ENCODE measurements at regions not wholly inside any gene's neighbourhood (a gene's known extent, or its start where the extent isn't known, plus 50 kb on each side); places are given as distances from the start of the nearest gene placed in this dataset.

DNA sequence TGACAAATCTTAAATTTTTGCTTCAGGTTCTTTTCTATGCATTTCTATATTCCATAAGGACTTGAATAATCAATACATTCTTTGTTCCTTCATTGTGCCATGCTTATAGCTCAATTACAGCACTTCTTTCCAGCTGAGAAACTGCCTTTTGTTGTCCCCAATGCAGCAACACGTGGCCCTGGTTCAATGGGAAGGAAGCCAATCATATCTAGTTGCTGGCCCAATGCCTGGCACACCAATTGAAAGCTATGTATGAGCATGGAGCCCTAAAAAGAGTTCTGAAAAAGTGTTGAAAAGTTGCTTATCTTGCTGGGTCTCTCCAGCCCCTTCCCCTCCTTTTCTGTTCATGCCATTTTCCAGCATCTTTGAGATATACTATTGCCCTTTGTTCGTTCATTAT lies 448.0 kb upstream of the FAT3 start:
- no peak for DNase-seq (ENCODE audit: extremely low read depth, low read depth, low spot score)

DNA sequence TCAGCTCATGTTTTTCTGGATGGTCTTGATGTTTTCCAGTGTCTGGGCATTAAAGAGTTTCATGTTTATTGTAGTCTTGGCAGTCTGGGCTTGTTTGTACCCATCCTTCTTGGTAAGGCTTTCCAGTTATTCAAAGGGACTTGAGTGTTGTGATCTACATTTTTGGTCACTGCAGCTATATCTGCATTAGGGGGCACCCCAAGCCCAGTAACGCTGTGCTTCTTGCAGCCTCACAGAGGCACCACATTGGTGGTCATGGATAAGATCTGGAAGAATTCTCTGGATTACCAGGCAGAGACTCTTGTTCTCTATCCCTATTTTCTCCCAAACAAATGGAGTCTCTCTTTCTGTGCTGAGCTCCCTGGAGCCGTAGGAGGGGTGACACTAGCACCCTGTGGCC lies 451.5 kb upstream of the FAT3 start:
- no peak for DNase-seq (ENCODE audit: extremely low read depth, low read depth, low spot score)

DNA sequence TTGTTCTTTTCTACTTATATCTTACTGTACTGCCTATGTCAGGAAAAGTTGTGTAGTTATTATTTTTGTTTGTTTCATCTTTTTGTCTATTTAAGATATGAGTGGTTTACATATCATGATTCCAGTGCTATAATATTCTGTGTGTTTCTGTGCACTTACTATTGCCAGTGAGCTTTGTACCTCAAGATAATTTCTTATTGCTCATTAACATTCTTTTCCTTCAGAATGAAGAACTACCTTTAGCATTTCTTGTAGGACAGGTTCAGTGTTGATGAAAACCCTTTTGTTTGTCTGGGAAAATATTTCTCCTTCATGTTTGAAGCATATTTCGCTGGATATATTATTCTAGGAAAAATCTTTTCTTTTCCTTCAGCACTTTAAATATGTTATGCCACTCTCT lies 452.7 kb upstream of the FAT3 start:
- DNase-seq (ENCODE audit: extremely low read depth, low read depth, low spot score): no peak

DNA sequence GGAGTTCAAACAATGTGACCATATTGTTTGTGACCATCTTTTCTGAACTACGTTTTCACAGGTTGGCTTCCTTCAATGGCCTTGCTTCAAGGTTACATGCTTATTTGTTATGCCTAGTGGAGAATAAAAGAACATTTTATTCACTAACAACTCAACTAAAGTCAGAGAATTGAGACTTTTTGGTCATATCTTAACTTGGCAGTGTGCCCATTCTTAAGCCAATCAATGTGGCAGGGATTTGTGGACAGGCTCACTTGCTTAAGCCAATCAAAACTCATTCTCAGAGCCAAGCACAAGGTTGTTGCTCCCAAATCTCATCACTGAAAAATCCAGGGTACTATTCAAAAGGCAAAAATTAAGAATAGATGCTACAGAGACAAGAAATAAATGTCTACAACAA lies 455.8 kb upstream of the FAT3 start:
- DNase-seq (ENCODE audit: extremely low read depth, low read depth, low spot score): no peak

DNA sequence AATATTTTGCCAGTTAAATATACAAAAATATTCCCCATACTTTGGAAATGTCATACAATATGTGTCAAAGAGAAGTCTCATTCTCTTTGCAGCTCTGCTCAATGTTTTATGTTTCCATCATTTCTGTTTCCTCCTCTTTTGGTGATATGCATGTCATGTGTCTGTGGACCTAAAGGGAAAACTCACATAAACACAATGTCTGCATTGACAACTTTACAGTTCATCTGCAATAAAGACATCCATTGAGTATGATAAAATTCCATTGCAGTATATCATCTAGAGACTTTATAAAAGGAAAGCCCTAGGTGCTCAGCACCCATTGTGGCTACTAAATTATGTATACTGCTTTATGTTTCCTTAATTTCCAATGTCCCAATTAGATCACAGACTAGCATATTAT lies 461.3 kb upstream of the FAT3 start:
- DNase-seq (ENCODE audit: extremely low read depth, low read depth, low spot score): no peak

DNA sequence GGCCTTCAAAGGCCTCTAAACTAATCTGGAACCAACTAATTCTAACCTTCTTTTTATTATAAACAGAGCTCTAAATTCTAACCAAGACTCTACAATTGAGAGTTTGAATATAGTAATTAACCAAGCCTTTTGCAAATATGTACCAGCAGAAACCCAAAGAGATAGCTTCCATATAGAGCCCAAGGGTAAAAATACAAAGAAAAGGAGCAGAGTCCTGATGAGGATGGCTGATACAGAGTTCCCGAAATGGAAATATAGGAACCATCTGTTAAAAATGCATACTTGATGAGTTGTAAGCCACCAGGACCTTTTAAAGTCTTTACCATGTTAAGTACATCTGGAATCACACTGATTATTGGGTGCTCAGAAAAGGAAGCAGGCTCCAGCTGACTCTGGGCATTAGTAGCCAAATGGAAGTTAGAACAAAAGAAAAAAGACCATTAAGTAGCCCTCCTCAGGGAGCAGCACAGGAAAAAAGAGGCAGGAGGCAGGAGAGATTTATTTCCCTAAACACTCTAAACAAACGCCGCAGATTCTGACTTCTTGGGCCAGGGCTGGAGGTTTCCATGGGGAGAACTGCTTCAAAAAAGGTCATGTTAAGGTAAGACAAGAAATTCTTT lies 463.1 kb upstream of the FAT3 start:
- DNase-seq (ENCODE audit: extremely low read depth, low read depth, low spot score): no peak

DNA sequence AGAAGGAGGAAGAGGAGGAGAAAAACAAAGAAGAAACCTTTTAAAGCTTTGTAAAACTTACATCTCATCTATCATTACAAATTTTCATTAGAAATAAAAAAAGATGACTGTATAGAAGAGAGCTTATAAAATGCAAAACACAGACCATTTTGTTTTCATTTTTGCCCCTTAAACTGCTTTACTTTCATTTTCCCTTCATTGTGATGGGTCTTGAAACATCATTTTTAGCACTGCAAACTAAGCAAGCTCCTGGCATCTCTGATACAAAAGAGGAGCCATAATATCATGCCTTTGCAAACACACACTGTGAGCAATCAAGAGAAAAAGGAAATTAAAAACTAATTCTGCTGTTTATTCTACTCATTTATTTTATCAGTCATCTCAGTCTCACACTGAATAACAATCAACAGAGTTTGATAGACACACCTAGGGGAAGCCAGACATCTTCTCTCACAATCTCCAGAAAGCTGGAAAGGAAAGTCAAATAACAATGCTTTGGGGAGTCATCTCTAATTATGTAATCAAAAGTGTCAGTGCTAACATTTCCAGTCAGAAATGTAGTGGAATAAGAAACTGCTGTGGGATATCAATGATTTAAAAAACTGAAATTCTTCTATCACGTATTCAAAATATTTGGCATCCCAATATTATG lies 467.7 kb upstream of the FAT3 start:
- no peak for DNase-seq (ENCODE audit: extremely low read depth, low read depth, low spot score)

DNA sequence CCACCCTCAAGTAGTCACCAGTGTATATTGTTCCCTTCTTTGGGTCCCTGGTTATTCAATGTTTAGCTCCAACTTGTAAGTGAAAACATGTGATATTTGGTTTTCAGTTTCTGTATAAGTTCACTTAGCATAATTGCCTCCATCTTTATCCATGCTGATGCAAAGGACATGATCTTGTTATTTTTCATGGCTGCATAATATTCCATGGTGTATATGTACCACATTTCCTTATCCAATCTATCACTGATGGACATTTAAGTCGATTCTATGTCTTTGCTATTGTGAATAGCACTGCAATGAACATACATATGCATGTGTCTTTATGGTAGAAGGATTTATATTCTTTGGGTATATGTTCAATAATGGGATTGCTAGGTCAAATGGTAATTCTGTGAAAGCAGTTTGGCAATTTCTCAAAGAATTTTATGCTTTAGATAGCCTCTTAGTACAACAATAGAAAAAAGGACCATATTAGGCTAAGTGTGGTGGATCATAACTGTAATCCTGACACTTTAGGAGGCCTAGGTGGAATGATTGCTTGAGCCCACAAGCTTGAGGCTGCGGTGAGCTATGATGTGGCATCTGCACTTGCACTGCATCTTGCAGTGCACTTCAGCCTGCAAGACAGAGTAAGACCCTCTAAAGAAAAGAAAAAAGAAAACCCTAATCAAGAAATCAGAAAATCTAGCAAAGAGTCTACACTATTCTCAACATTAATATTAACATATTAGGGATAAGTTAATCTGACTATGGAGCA lies 468.5 kb upstream of the FAT3 start:
- no peak for DNase-seq (ENCODE audit: extremely low read depth, low read depth, low spot score)

DNA sequence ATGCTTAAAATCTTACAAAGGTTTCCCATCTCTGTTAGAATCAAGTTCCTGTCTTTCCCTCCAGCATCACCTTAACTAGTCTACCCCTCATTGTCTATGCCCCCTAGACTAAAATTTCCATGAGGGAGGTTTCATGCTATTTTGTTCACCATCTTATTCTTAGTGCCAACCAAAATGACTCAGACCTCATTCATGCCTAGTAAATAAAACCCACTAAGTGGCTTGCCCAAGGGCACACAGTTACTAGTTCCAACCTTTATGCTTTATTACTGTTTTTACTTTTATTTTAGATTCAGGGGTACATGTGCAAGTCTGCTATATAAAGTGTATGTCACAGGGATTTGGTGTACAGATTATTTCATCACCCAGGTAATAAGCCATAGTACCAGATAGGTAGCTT lies 469.1 kb upstream of the FAT3 start:
- no peak for DNase-seq (ENCODE audit: extremely low read depth, low read depth, low spot score)

DNA sequence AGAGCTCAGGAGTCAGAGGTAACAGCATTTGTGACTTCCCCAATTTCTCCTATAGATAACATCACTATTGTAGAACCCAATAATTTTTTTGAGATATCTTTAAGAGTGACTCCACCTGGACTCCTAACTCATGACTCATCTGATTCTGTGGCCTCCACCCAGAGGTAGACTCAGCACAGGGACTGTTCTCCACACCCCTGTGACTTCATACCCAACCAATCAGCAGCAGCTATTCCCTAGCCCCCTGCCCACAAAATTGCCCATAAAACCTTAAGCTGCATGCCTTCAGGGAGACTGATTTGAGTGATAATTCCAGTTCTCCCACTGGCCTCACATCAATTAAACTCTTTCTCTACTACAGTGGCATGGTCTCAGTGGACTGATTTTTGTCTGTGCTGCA lies 475.4 kb upstream of the FAT3 start:
- DNase-seq (ENCODE audit: extremely low read depth, low read depth, low spot score): no peak

DNA sequence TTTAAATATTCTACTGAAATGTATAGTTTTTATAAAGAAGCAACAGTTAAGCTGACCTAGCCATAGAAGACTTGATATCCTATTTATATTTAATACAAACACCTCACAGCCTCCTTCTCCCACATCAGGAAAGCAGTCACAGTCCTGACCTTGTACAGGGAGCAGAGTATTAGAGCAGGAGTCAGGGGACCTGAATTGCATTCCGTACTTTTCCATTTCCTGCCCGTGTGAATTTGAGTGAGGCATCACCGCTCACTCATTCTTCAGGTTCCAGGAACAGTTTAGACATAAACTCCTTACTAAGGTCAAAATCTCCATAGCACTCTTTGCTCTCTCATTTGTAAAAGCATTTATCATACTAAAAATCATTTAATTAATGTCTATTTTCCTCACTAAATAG lies 482.5 kb upstream of the FAT3 start:
- no peak for DNase-seq (ENCODE audit: extremely low read depth, low read depth, low spot score)

DNA sequence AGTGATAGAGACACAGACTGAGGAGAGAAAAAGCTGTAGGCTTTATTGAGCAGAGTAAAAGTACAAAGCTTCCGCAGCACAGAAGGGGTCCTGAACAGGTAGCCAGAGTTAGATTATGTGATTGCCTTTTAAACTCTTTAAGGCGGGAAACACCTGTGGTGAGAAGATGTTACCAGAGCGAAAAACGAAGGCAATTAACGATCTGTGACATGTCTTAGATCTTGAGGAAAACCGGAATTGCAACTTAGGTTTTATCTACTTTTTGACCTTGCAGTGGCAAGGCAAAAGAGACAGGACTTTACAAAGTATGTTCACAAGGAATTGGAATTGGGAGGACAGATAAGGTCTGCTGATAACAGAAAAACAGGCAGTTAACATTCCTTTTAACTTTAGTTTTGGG lies 493.6 kb upstream of the FAT3 start:
- DNase-seq (ENCODE audit: extremely low read depth, low read depth, low spot score): no peak

DNA sequence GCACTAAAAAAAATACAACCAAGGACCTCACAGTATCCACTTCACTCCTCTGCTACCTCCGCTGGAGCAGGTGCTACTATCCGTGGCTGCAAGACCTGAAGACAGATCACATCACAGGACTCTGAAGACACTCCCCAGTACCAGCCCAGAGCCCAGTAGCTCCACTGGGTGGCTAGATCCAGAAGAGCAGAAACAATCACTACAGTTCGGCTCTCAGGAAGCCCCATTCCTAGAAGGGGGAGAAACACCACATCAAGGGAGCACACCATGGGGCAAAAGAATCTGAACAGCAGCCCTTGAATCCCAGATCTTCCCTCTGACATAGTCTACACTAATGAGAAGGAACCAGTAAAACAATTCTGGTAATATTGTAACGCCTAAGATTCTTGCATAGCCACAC lies 494.0 kb upstream of the FAT3 start:
- DNase-seq (ENCODE audit: extremely low read depth, low read depth, low spot score): no peak

DNA sequence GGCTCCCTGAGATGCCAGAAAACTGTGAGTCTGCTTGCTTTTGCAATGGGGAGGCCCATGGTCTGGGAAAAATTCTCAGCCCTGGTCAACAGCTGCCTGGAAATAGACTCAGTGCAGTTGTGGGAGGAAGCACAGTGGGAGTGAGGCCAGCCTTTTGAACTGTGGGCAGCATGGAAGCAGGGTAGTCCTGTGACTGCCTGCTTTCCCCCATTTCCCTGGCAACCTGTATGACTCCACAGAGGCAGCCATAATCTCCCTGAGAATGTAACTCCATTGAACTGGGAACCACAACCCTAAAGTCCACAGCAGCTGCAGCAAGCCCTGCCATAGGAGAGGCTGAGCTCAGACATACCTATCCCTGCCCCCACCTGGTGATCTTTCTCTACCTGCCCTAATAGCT lies 494.6 kb upstream of the FAT3 start:
- no peak for DNase-seq (ENCODE audit: extremely low read depth, low read depth, low spot score)

DNA sequence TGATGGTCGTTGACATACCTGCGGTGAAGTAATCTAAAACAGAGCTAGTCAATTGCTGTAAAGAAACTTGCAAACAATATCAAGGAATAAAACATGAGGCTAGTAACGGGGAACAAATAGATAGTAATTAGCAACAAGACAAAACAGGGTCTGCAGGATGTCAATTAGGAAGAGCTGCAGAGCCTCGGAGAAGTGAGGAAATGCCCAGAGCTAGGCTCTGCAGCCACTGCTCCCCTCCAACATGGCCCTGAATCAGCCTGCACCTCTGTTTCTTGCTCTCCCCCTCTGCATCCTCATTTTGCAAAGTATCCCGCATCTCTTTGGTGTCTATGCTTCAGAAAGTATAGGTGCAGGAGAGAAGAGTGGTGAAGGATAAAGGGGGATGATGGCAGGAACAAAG lies 507.4 kb upstream of the FAT3 start:
- DNase-seq (ENCODE audit: extremely low read depth, low read depth, low spot score): no peak

DNA sequence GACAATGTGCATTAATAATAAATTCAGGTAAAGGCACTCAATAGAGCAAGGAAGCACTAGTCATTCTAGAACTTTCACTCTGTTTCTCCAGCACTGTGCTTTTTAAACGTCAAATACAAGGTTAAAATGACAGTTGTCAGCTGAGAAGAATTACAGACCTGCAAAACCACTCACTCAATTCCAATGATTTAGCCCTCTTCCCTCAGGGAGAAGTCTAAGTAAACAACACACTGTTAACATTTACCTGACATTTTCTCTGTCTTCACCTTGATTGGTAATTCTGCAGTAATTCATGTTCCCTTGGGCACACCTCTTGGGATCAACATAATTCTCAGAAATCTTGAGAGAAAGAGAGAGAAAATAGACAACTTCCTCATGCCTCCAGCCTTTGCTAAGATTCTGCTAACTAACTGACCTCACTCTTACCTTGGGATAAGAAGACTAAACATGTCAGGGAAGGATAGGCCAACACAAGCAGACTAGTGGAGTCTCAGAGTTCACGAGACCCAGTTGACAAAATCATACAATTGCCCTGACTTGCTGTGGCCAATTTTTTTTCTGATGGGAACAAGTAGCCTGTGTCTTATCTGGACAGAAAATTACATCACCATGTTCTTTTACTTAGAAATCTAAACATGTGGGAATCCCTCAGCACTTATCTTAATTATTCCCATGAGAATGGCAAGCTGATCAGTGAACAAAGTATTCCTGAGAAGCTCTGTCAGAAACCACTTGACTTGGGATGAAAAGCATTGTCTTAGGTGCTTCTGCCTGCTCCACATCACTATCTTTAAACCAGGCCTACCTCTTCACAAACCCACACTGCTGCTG lies 516.8 kb upstream of the FAT3 start:
- no peak for DNase-seq (ENCODE audit: extremely low read depth, low read depth, low spot score)

DNA sequence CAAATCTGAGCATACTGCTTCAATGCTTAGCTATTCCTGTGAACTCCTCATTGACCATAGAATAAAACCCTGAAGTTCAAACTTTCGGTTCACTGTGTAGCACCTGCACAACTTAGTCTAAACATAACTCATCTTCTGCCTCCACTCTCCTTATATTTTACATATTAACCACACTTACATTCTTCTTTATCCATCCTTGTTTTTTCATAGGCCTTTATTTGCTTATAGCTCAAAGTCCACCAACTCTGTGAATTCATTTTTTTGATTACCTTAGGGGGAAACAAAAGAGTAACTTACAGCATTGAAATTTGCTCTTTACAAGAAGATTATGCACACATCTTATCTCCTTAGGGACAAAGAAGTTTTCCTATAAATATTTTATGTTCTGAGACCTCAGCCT lies 521.6 kb upstream of the FAT3 start:
- no peak for DNase-seq (ENCODE audit: extremely low read depth, low read depth, low spot score)

DNA sequence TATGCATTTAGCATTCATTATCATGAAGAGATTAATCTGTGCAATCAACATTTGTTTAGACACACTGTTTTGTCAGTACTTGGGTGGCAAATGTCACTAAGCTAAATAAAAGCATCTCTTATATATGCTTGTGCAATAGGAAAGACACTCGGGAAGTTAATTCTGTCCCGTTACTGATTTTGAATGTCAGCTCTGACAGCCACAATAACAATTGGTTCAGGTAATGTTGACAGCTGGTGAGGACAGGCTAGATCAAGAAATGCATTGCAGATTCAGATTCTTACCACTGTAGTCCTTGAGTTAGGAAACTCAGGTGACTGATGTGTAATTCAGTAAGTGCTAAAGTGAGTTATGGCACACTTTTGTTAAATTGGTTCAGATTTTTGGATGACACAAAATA lies 523.8 kb upstream of the FAT3 start:
- no peak for DNase-seq (ENCODE audit: extremely low read depth, low read depth, low spot score)

DNA sequence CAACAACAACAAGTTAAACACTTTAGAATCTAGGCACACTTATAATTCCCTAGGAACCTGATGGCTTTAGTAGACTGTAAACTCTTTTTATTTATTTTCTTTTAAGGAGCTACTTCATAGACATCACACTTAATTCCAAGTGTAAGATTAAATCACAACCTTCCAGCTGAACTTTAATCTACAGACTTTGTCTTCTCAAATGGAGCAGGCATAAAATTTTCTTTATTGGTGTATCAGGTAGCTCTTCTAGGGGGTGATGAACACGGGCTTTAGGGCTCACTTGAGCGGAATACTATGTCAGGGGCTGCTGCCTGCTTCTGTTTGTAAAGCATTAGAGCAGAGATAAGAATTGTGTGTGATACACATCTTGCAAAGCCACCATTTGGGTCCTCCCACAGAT lies 525.8 kb upstream of the FAT3 start:
- no peak for DNase-seq (ENCODE audit: extremely low read depth, low read depth, low spot score)

DNA sequence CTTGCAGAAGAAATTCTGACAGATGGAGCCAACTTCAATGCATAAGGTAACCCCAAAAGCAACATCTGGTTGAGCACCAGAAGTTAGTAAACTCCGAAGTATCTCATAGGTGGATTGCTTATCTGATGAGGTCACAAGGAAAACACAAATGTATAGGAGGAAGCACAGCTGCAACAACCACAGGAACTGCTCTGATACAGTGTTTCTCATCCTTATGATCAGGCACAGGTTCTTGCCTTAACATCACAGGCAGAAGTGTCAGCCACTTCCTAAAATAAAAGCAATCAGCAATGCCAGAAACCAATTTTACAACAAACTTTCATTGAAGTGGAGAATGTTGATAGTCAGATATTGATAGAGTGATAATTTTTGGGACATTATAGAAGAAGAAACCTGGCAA lies 530.3 kb upstream of the FAT3 start:
- no peak for DNase-seq (ENCODE audit: extremely low read depth, low read depth, low spot score)

DNA sequence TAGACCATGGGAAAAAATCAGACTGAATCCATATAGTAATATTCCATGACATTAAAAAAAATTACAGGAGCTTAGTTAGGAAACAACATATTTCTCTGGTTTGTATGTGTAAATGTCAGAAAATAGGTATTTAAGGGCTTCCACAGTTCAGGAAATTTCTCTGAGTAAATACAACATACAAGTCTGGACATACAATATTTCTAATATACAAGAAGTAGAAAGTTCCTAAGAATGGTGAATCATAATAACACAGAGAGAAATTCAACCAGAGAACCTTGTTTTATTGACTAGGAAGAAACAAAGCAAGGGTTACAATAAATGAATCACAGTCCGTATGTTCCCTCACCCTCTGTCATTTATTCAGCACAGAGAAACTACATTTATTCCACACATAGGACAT lies 532.7 kb upstream of the FAT3 start:
- no peak for DNase-seq (ENCODE audit: extremely low read depth, low read depth, low spot score)

DNA sequence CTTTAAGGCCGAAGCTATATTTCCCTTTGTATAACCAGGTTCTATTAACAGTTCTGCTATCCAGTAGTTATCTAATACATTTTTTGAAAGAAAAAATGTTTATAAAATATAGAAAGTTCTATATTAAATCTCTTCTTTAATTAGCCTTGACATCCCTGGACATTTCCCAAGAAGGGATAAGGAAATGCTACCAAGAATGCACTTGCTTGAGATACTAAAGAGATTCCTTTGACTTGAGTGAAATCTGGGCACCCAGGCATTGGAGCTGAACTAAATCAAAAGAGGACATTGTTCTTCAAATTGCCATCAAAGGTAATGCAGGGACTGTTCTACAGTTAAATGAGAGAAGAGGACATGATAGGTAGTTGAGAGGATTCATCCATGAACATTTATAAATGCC lies 535.9 kb upstream of the FAT3 start:
- no peak for DNase-seq (ENCODE audit: extremely low read depth, low read depth, low spot score)

Measured in glomerular endothelial cell (primary cell).